Caki2 (cell line): ENCODE measurements at regions not wholly inside any gene's neighbourhood (a gene's known extent, or its start where the extent isn't known, plus 50 kb on each side); places are given as distances from the start of the nearest gene placed in this dataset.

Experiments used
- DNase-seq: peaks from one replicate; pipeline ENCODE4 v3.0.0-alpha.2; 2015; ENCODE audit warnings: low read depth
- in situ Hi-C: cut with HindIII; loops from 2 replicates; pipeline ENCODE4 v1.10.0; 2016; ENCODE audit warnings: low sequenced_read_pairs, low pct_unique_long_range_greater_than_20kb, mixed read lengths

DNA sequence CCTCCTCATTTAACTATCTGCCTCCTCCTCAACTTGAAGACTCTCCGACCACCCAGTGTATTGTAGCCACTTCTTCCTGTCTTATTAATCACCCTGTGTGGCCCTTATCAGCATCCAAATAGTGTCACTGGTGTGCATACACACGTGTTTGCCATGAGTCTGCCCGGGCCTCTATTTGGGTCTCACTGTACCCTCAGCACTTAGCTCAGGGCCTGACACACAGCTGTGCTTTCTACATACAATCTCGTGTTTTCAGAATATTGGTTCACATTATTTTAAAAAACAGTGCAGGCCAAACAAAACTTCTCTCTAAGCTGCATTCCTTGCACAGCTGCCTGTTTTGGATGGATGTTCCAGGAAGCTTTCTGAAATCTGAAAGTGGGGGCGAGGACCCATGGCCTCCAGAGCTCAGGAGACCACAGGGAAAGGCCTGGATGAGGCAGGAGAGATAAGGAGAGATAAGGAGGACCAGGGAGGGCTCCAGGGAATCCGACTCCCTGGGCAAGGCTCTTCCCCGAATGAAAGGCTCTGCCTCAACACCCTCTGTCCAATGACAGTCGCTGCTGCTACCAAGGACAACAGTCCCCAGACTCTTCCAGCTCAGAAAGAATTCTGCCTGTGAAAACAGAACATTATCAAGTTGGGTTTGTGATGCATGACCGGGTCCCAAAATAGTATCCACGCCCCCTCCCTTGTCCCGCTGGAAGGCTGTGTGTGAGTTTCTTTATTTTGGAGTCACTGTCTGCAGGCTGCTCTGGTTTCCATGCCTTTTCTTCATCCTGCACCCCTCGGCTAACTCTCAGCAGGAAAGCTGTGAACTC is 255.6 kb downstream of the NSG2 start:
- DNase-seq = no peak
- in situ Hi-C loops = no loop called here

DNA sequence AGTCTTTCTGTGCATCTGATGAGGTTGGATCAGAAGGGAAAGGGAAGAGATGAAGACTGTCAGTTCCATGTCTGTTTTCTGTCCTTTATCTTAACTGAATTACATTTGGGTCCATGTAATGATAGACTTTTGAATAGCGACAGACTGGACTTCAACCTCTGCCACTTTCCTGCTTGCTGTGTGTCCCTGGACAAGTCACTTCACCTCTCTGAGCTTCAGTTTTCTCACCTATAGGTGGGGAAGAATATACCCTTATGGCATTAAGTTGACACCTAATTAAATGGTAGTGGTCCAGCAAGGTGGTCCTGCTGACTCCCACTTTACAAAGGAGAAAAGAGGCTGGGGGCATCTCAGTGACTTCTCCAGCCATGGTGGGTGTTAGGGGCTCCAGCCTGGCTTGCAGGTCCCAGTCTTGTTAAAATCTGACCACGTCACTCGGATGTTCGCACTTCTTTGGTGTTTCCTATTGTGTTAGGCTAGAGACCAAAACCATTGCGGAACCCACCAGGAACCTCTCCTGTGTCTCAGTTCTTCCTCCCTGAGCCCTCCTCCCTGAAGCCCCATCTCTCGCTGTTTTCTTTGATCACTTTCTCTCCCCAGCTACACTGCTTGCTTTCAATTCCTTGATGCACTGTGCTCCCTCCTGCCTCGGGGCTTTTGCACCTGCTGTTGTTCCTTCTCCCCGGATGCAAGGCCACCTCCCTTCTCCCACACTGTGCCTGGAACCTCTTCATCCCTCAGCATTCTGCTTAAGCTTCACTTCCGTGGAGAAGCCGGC is 256.5 kb downstream of the NSG2 start:
- in situ Hi-C loops = no loop called here
- DNase-seq = no peak

DNA sequence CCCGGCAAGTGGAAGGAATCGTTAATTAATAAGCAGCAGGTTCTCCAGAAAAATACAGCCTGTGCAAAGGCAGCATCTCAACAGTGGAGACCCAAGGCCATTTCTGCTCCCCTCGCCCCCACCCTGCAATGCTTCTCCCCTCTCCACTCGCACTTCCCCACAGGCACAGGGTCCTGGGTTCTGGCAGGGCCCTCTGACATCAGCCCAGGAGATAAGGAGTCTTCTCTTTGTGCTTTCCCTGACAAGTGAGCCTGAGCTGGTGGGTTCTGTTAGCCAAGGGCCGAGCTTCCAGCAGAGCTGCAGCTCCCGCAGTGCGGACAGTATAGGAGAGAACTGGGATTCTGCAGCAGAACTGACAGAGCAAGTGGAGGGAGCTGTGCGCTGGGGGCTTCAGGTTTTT is 257.5 kb downstream of the NSG2 start:
- no peak for DNase-seq
- in situ Hi-C loops = no loop called here

DNA sequence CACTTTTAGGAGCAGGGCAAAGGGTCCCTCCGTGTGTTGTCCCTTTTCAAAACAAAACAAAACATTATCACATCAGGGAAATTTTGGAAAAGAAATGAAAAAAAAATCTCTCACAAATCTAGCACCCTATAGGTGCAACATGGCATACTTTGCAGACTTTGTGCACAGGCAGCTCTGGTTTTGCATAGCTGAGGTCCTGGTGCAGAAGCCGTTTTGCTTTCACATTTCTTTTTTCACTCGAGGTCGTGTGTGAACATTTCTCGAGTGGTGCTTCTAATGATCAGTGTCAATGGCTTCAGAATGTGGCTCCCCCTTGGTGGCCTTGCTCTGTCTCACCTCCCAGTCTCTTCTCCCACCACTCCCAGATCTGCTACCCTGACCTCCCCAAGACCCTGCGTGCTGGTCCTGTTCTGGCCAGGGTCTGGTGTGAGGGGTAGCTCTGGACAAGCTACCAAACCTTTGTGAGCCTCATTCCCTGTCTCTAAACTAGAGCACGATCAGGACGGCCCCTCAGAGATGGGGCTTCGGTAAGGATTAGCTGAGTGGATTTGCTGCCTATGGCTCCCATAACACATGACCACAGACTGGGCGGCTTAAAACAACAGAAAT is 258.0 kb downstream of the NSG2 start:
- in situ Hi-C loops = no loop called here
- no peak for DNase-seq

DNA sequence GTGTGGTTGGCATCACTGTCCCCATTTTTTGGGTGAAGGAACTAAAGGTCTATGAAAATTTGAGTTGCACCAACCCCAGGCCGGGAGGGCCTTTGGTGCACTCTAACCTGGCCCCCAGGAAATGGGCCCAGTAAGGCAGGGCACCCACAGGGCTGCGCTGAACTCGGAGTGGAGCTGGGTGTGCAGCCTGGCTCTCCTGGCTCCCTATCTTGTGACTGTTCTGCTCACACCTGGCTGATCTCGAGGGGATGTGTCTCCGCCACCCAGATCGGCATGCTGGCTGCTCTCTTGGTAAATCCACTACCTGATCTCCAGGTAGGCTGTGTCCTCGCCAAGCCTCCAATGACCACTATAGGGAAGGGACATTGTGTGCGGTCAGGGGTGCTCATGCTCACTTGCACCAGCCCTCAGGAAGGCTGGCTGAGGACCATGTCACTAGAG is 259.8 kb downstream of the NSG2 start:
- in situ Hi-C loops = no loop called here
- DNase-seq = no peak

DNA sequence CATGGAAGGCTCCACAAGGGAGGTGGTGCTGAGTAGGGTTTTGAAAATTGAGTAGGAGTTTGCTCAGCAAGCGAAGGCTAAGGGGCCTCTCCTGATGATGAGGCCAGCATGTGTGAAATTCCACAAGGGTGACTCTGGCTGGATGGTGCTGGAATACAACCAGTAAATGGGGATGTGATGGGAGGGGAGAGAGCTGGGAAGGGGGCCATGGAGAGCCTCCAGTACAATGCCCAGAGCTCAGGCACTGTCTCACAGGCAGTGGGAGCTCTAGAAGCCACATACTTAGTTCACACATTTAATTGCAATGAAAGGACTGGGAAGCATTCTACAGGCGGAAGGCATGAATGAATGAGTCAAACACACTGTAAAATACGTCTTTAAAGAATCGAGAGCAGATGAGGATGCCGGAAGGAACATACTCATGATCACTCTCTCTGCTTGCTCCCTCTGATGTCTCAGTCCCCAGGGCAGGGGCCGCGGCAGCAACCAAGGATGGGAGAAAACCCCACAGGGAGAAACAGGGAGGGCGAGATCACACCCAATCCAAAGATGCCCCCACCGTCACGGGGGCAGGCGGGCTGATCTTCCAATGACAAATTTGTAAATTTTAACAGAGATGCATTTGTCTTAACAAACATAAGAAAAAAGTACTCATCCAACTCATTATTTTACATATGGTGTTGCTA is 261.0 kb downstream of the NSG2 start:
- no peak for DNase-seq
- in situ Hi-C loops = no loop called here

DNA sequence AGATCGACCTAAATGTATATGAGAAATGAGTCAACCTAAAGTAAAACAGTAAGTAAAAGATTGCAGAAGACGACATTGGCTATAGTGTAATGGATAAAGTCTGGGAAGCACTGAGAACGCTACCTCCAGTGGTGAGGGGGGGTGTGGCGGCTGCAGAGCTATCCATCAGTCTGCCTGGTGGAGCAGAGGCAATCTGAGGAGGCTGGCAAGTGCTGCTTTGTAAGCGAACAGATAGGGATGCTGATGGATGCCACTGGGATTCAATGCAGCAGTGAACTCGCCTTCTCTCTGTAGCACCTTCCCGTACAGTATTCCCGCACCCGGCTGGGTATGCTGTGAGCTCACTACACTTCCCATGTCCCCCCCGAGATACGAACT is 261.5 kb downstream of the NSG2 start:
- no peak for DNase-seq
- in situ Hi-C loops = no loop called here

DNA sequence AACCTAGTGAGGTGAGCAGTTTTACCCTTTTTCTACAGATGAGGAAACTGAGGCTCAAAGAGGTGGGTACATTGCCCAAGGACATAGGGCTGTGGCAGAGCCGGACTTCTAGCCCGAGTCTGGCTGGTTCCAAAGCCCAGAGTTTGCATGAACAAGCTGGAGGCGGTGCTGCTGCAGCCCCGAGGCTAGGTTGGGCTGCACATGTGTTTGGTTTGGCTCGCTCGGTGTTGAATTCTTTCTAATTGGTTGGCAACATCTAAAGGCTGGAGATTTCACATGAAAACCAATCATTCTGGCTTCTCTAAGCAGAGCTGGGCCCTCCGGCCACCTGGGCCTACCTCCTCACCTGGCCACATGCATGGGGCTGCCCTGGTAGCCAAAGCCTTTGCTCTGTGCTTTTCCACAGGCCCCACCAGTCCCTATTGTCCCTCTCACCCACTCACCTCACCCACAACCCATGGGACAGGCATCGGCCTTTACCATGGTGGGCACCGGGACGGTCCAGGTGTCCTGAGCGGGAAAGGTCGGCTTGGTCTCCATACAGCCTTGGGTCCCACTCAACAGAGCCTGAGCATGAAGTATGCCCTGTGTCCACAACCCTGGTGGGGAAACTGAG is 262.3 kb downstream of the NSG2 start:
- no peak for DNase-seq
- in situ Hi-C loops = no loop called here

DNA sequence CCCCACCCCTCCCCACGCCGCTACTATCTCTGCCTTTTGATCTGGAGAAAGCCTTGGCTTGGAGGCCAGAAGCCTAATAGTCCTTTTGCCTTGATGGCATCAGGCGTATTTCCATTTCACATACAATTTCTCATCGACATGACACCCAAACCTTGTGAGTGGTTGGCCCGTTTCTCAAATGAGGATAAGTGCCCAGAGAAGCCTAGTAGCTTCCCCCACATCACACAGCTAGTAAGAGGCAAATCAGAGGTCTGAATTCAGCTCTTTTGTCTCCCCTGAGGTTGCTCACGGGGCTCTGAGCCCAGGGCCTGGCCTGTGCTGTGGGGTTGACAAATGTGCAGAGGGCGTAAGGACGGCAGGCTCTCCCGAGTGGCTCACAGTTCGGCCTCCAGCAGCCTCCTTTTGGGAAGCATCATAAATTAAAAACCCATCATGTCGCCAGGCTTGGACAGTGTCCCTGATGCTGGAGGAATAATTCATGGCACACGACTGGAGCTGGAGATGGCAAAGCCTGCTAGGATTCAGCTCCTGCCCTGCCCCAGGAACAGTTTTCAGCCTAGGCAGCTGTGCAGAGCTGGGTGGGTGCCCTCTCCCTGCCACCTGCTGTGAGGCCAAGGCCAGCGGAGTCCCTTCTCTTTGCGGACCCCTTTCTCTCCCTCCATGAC is 263.8 kb downstream of the NSG2 start:
- DNase-seq = no peak
- in situ Hi-C loops = no loop called here

DNA sequence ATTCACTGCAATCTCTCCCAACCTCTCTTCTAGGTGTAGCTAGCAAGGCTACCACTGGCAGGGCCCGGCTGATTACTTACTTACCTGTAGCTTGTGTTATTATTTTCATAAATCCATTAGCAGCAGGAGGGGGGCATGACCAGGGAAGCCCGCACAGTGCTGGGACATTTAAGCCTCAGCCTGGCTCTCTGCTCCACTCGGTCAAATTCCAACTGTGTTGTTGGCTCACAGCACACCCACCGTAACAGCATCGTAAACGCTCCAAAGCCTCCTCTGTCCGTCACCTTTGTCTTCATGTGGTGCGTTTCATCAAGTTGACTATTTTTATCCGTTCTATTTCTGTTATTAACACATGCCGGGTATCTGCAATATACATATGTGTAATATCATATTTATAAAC is 264.7 kb downstream of the NSG2 start:
- DNase-seq = no peak

DNA sequence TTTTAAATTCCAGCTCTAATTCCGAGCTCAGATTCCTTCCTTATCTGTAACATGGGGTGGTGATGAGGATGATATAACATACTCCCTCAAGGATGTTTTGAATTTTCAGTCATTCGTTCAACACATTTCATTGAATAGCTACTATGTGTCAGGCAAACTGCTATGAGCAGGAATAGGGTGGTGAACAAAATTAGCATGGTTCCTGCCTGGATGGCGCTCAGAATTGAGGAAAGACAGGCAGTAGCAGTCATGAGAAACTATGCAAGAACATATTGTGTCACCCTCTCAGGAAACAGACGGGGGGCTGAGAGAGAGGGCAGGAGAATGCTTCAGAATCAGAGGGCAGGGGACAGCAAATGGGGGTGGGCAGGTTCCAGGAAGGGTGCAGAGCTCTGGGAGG is 265.2 kb downstream of the NSG2 start:
- in situ Hi-C loops = no loop called here

More for the DNA sequence above, 264.7 kb downstream of the NSG2 start:
- in situ Hi-C loops = no loop called here

DNA sequence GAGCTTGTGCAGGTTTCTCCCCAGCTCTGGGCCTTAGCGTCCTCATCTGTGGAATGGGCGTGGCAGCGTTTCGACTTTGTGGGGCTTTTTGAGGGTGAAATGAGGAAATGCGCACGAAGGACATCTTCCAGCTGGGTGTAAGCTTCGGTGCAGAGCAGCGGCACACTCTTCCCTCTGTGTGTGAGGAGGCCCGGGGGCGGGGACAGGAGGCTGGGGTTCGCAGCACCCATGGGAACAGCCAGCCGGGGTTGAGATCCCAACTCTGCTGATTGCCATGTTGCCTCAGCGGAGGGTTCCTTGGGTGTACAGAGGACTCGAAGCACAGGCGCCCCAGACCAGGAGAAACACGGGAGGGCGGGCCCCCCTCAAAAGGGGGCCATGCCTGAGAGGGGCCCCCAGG is 265.6 kb downstream of the NSG2 start:
- in situ Hi-C loops = no loop called here
- DNase-seq = no peak

More for the DNA sequence above, 265.2 kb downstream of the NSG2 start:
- DNase-seq = no peak

DNA sequence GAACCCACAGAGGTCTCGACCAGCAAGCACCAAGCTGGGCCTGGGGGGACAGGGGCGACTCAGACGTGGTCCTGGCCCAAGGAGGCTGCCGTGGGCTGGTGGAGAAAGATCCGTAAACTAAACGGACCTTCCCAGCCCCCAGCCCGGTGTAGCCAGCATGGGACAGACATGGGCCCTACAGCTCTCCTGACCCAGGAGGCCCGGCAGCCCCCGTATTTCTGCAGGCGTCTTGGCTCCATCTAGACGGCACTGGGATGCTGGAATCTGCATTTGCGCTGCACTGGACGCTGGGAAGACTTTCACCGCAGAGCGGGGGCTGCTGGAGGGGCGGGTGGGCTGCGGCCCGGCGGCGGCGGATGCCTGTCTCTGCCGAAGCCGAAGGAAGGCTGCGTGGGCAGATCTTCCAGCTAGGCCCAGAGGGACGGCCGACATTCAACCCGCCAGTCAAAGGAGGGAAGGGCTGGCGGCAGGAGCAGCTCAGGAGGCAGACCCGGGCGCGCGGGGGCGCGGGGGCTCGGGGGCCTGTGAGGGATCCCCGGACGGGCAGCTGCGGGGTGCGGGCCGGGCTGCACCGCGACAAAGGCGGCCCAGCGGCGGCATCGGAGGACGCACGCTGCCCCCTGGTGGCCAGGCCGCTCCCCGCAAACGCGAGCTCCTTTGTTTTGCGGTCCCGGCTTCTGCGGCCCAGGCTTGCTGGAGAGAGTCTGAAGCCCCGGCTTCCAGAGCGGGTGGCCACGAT is 266.2 kb downstream of the NSG2 start:
- peak; percentile 66 for DNase-seq
- in situ Hi-C loops = no loop called here

DNA sequence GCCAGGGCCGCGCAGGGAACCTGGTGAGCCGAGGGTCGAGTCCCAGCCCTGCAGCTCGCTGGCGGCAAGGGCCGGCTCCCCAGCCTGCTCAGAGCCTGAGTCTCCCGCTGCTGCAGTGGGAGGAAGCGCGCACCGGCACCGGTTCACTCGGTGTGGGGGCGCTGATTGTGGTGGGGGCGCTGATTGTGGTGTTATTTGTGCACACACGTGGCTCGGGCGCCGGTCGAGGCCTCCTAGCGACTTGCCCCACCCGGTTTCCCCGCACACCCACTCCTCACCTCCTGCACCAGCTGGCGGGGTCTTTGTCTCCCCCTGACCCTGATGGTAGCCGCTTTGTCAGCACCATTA is 266.7 kb downstream of the NSG2 start:
- in situ Hi-C loops = no loop called here
- no peak for DNase-seq

DNA sequence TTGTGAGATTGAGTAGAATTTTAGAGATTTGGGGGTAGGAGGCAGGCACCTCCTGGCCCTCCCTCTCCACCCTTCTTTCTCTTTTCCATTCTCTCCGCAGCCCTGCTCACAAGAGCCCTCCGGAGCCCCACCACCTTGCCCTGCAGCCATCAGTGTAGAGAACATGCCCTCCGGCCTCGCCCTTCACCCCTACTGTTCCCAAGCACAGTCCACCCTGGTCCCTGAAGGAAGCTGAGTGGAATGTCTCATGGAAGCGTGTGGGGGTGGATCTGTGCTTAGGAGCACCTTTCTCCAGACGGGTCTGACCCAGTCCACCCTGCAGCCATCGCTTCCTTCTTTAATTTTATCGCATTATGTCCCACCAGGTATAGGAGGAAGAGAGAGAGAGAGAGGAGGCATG is 267.1 kb downstream of the NSG2 start:
- no peak for DNase-seq
- in situ Hi-C loops = no loop called here

DNA sequence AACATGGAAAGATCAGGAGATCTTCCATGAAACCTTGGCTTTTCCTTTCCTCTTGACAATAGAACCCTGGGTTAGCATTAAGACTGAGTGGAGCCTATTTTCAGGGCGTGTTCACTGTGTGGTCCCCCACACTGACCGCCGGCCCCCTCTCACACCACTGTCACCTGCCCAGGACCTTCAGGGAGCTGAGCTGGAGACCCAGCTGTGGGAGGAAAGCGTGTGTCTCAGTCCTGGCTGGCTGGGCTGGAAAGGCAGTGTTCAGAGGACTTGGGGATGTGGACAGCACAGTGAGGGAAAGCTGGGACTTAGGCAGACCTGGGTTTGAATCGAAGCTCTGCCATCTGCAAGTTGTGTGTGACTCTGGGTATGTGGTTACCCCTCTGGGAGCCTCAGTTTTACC is 268.1 kb downstream of the NSG2 start:
- in situ Hi-C loops = no loop called here
- DNase-seq = no peak

DNA sequence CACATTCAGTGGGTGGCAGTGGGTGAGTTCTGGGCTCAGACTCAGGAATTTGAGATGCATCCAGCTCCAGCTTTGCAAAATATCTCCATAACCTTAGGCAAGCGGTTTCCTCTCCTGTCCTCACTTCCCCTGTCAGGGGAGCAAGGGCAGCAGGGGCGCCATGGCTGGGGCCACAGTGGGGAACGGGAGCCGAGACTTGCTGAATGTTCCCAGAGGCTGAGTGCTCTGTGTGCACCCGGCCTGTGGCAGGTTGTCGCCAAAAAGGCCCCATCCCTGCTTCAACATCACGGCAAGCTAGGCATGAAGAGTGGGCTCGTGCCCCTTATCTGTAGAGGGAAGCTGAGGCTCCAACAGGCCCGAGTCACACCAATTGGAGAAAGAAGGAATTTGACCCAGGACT is 268.8 kb downstream of the NSG2 start:
- in situ Hi-C loops = no loop called here

More for the DNA sequence above, 268.8 kb downstream of the NSG2 start:
- no peak for DNase-seq
